Small intestine (tissue), 7 donors: ENCODE measurements at regions not wholly inside any gene's neighbourhood (a gene's known extent, or its start where the extent isn't known, plus 50 kb on each side); places are given as distances from the start of the nearest gene placed in this dataset.
A peak's percentile ranks its signal among the peaks of the same experiment; 100 is the strongest.
"Not testable (repeated sequence)": the region's sequence is repeated elsewhere in the genome, so short reads cannot be mapped to it uniquely, and the experiment has no call there.

Experiments used
- DNase-seq, 2 donors: peaks; one replicate each; pipeline versions ENCODE4 v3.0.0 to v3.0.0-alpha.2; 2013
- FAIRE-seq: peaks from 2 replicates; lab custom pipeline; 2012; peaks lifted over from hg19 to GRCh38; lab: Jason Lieb, UNC
- H3K27ac ChIP-seq, 3 donors: one replicate each; pipeline ENCODE4 v1.5.1; 2013; ENCODE audit warnings: low read length in 2 of 3, mild to moderate bottlenecking in 2 of 3, control low read depth in 1 of 3, inconsistent platforms in 1 of 3, low read depth in 1 of 3, moderate library complexity in 1 of 3
- H3K27me3 ChIP-seq, 3 donors: one replicate each; pipeline ENCODE4 v1.6.1; 2013; ENCODE audit warnings: low read length in 3 of 3, inconsistent platforms in 1 of 3; ENCODE audit not compliant: control insufficient read depth in 3 of 3, insufficient read depth in 3 of 3
- H3K36me3 ChIP-seq, 3 donors: one replicate each; pipeline ENCODE4 v1.6.1; 2013; ENCODE audit warnings: low read length in 3 of 3, inconsistent platforms in 1 of 3, low read depth in 1 of 3, mild to moderate bottlenecking in 1 of 3, moderate library complexity in 1 of 3; ENCODE audit not compliant: control insufficient read depth in 3 of 3, insufficient read depth in 2 of 3
- H3K4me1 ChIP-seq, 3 donors: one replicate each; pipeline ENCODE4 v1.6.1; 2013; ENCODE audit warnings: low read length in 2 of 3, inconsistent platforms in 1 of 3, low read depth in 1 of 3, mild to moderate bottlenecking in 1 of 3, moderate library complexity in 1 of 3; ENCODE audit not compliant: control insufficient read depth in 3 of 3, insufficient read depth in 2 of 3
- H3K4me3 ChIP-seq, 3 donors: one replicate each; pipeline ENCODE4 v1.5.1; 2013; ENCODE audit warnings: low read length in 3 of 3, control low read depth in 1 of 3, inconsistent platforms in 1 of 3, low read depth in 1 of 3, mild to moderate bottlenecking in 1 of 3, moderate library complexity in 1 of 3
- H3K9me3 ChIP-seq, 2 donors: one replicate each; pipeline ENCODE4 v1.6.1; 2013; ENCODE audit warnings: low read depth in 1 of 2, low read length in 1 of 2; ENCODE audit not compliant: control insufficient read depth in 2 of 2, insufficient read depth in 1 of 2
- WGBS, 3 donors: extraction: QIAGEN DNeasy Blood & Tissue Kit; methylation state at CpG; one replicate each; pipeline ENCODE4 v1.1.7; 2013; 5-methylcytosine and 5-hydroxymethylcytosine counted together
- donor health status: healthy with polysubstance abuse.
- donor health status: control.
- donor health status: control.
- donor health status: Bipolar disorder and iron deficiency.
- donor health status: healthy.

GRCh38 chr7:7018290-7018689, 164.1 kb upstream of the C1GALT1 start:
- FAIRE-seq: no peak
- H3K36me3 ChIP-seq: no peaks in the 10 kb centered on the region
- H3K4me1 ChIP-seq: no peaks in the 10 kb centered on the region
- 84 to 100% (median 97%) methylated on average over 1 of the region's 1 CpG for WGBS, 3 donors
- no peak overlapping the region for H3K4me3 ChIP-seq
- no peaks in the 10 kb centered on the region for H3K27me3 ChIP-seq
- DNase-seq: no peak
- H3K27ac ChIP-seq: no peak overlapping the region
- no peaks in the 10 kb centered on the region for H3K9me3 ChIP-seq

GRCh38 chr7:7032221-7032620, 150.1 kb upstream of the C1GALT1 start:
- FAIRE-seq: no peak
- Histone ChIP-seq H3K4me1 (no peaks in the 10 kb centered on the region), H3K36me3 (no peaks in the 10 kb centered on the region), H3K27ac (no peak overlapping the region), H3K4me3 (no peak overlapping the region), H3K9me3 (peaks cover 0 to 5% of the 10 kb centered on the region in 2 donors), H3K27me3 (no peaks in the 10 kb centered on the region)
- WGBS, 3 donors: 93 to 99% (median 94%) methylated on average over 4 of the region's 4 CpGs
- DNase-seq: no peak

- Histone ChIP-seq H3K27ac (no peak overlapping the region), H3K9me3 (peaks cover 0 to 11% of the 10 kb centered on the region in 2 donors), H3K4me3 (no peak overlapping the region), H3K36me3 (peaks cover 0 to 3% (median 0%) of the 10 kb centered on the region in 3 donors), H3K4me1 (no peaks in the 10 kb centered on the region), H3K27me3 (no peaks in the 10 kb centered on the region)
- DNase-seq (no peak), FAIRE-seq (no peak)
- 92 to 95% (median 95%) methylated on average over 1 of the region's 1 CpG for WGBS, 3 donors
These were observed 146.5 kb upstream of the C1GALT1 start for GRCh38 chr7:7035851-7036250.

GRCh38 chr7:7042286-7042893, 140.0 kb upstream of the C1GALT1 start:
- H3K27ac ChIP-seq, H3K27me3 ChIP-seq, DNase-seq, H3K36me3 ChIP-seq, H3K4me3 ChIP-seq, FAIRE-seq, H3K4me1 ChIP-seq: not testable (repeated sequence)
- peaks cover 0 to 23% of the 10 kb centered on the region in 2 donors for H3K9me3 ChIP-seq
- WGBS, 3 donors: 76 to 91% (median 88%) methylated on average over 7 of the region's 7 CpGs

- DNase-seq: no peak
- H3K4me3 ChIP-seq: no peak overlapping the region
- FAIRE-seq: no peak
- H3K27me3 ChIP-seq: no peaks in the 10 kb centered on the region
- no peaks in the 10 kb centered on the region for H3K4me1 ChIP-seq
- peaks cover 2 to 23% of the 10 kb centered on the region in 2 donors for H3K9me3 ChIP-seq
- 39 to 76% (median 46%) methylated on average over 2 of the region's 2 CpGs for WGBS, 3 donors
- no peak overlapping the region for H3K27ac ChIP-seq
- peaks cover 0 to 3% (median 0%) of the 10 kb centered on the region in 3 donors for H3K36me3 ChIP-seq
These were observed 137.5 kb upstream of the C1GALT1 start for GRCh38 chr7:7044806-7045205.

- DNase-seq (no peak), FAIRE-seq (no peak)
- Histone ChIP-seq H3K4me3 (no peak overlapping the region), H3K36me3 (no peaks in the 10 kb centered on the region), H3K4me1 (no peaks in the 10 kb centered on the region), H3K27me3 (no peaks in the 10 kb centered on the region), H3K9me3 (peaks cover 0 to 2% of the 10 kb centered on the region in 2 donors), H3K27ac (no peak overlapping the region)
- WGBS, 3 donors: 90 to 98% (median 93%) methylated on average over 4 of the region's 4 CpGs
These were observed 134.1 kb upstream of the C1GALT1 start for GRCh38 chr7:7048213-7048612.

- Histone ChIP-seq H3K4me3 (no peak overlapping the region), H3K36me3 (no peaks in the 10 kb centered on the region), H3K4me1 (no peaks in the 10 kb centered on the region), H3K27me3 (no peaks in the 10 kb centered on the region), H3K9me3 (peaks cover 0 to 2% of the 10 kb centered on the region in 2 donors), H3K27ac (peak overlapping the region; percentile 14 to 83 (median 70))
- DNase-seq (peak; percentile 49 to 77), FAIRE-seq (no peak)
- WGBS, 3 donors: 21 to 42% (median 33%) methylated on average over 4 of the region's 4 CpGs
These were observed 131.0 kb upstream of the C1GALT1 start for GRCh38 chr7:7051206-7051877.

GRCh38 chr7:7054252-7054830, 128.0 kb upstream of the C1GALT1 start:
- no peaks in the 10 kb centered on the region for H3K36me3 ChIP-seq
- no peak overlapping the region for H3K4me3 ChIP-seq
- peaks cover 0 to 4% (median 0%) of the 10 kb centered on the region in 3 donors for H3K27me3 ChIP-seq
- WGBS, 3 donors: 83 to 93% (median 86%) methylated on average over 8 of the region's 8 CpGs
- no peak overlapping the region for H3K27ac ChIP-seq
- no peaks in the 10 kb centered on the region for H3K4me1 ChIP-seq
- DNase-seq (no peak), FAIRE-seq (no peak)
- peaks cover 0 to 5% of the 10 kb centered on the region in 2 donors for H3K9me3 ChIP-seq
